Central memory CD8-positive, alpha-beta T cell (primary cell): ENCODE measurements at regions not wholly inside any gene's neighbourhood (a gene's known extent, or its start where the extent isn't known, plus 50 kb on each side); places are given as distances from the start of the nearest gene placed in this dataset.

Experiments
- ATAC-seq: fragments of 150-1000 bp; cut with Tn5 transposase; replicated peaks from 2 replicates; pipeline ENCODE4 v1.10.0; 2022; ENCODE audit warnings: mild to moderate bottlenecking, moderate FRiP score, moderate number of reproducible peaks; ENCODE audit not compliant: poor library complexity, severe bottlenecking; ENCODE audit errors: extremely low read depth
- DNase-seq, 2 donors: peaks; one replicate each; pipeline ENCODE4 v3.0.0; 2021; ENCODE audit warnings: low spot score in 2 of 2
- H3K27ac Mint-ChIP-seq: one replicate; pipeline ENCODE4 v1.8.0; 2022; ENCODE audit warnings: low read depth, mild to moderate bottlenecking, moderate library complexity, mixed read lengths
- H3K27me3 Mint-ChIP-seq: one replicate; pipeline ENCODE4 v1.8.0; 2022; ENCODE audit warnings: mixed read lengths
- H3K36me3 Mint-ChIP-seq: one replicate; pipeline ENCODE4 v1.8.0; 2022; ENCODE audit warnings: mild to moderate bottlenecking, moderate library complexity, mixed read lengths; ENCODE audit not compliant: insufficient read depth
- H3K4me1 Mint-ChIP-seq: one replicate; pipeline ENCODE4 v1.8.0; 2022; ENCODE audit warnings: mixed read lengths
- H3K4me3 Mint-ChIP-seq: one replicate; pipeline ENCODE4 v1.8.0; 2022; ENCODE audit warnings: mild to moderate bottlenecking, moderate library complexity, mixed read lengths
- H3K9me3 Mint-ChIP-seq: one replicate; pipeline ENCODE4 v1.8.0; 2022; ENCODE audit warnings: mixed read lengths

- Mint-ChIP-seq H3K4me1 (no peaks in the 10 kb centered on the region), H3K4me3 (no peak overlapping the region), H3K27me3 (peaks cover 11% of the 10 kb centered on the region), H3K36me3 (no peaks in the 10 kb centered on the region), H3K9me3 (peaks cover under 1% of the 10 kb centered on the region), H3K27ac (no peak overlapping the region)
- ATAC-seq, result no peak
- DNase-seq, result no peak
Observed at GRCh38 chr3:190252080-190252479, 70.2 kb downstream of the CLDN1 start.

- Mint-ChIP-seq H3K4me1 (no peaks in the 10 kb centered on the region), H3K4me3 (no peak overlapping the region), H3K36me3 (no peaks in the 10 kb centered on the region), H3K27ac (no peak overlapping the region), H3K27me3 (peaks cover 11% of the 10 kb centered on the region), H3K9me3 (peaks cover 14% of the 10 kb centered on the region)
- no peak for ATAC-seq
- no peak for DNase-seq
Observed at GRCh38 chr3:190249414-190249813, 72.8 kb downstream of the CLDN1 start.

GRCh38 chr3:190242147-190242546, 80.1 kb downstream of the CLDN1 start:
- Mint-ChIP-seq H3K4me3 (no peak overlapping the region), H3K4me1 (no peaks in the 10 kb centered on the region), H3K9me3 (peaks cover 35% of the 10 kb centered on the region), H3K36me3 (no peaks in the 10 kb centered on the region), H3K27ac (no peak overlapping the region), H3K27me3 (peaks cover 11% of the 10 kb centered on the region)
- DNase-seq, result no peak
- ATAC-seq, result no peak

DNA sequence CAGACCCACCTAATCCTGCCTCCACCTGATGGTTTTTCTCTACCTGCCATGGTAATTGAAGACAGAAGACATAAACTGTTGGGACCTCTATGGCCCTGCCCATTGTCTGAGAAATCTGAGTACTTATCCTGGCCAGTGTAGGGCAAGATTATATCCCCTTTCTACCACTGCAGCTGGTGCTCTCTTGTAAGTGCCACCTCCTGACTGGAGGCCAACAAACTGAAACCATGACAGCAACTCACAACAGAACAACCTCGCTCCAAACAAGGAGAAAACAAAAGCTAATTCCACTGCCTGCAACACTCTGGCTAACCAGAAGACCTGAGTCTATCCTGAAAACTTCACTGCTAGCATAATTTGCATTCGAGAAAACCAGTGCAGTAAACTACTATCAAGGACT, 82.9 kb downstream of the CLDN1 start:
- peaks cover 21% of the 10 kb centered on the region for H3K9me3 Mint-ChIP-seq
- H3K27me3 Mint-ChIP-seq, result peaks cover 22% of the 10 kb centered on the region
- no peak for DNase-seq
- no peak overlapping the region for H3K27ac Mint-ChIP-seq
- ATAC-seq, result no peak
- H3K4me1 Mint-ChIP-seq, result no peaks in the 10 kb centered on the region
- no peaks in the 10 kb centered on the region for H3K36me3 Mint-ChIP-seq
- H3K4me3 Mint-ChIP-seq, result no peak overlapping the region

- Mint-ChIP-seq H3K27me3 (peaks cover 22% of the 10 kb centered on the region), H3K4me3 (no peak overlapping the region), H3K27ac (no peak overlapping the region), H3K36me3 (no peaks in the 10 kb centered on the region), H3K9me3 (peaks cover 21% of the 10 kb centered on the region), H3K4me1 (no peaks in the 10 kb centered on the region)
- DNase-seq (no peak), ATAC-seq (no peak)
Observed at GRCh38 chr3:190238871-190239270, 83.4 kb downstream of the CLDN1 start.

GRCh38 chr3:190234621-190235020, 87.6 kb downstream of the CLDN1 start:
- no peaks in the 10 kb centered on the region for H3K36me3 Mint-ChIP-seq
- peaks cover 3% of the 10 kb centered on the region for H3K9me3 Mint-ChIP-seq
- H3K27me3 Mint-ChIP-seq, result peaks cover 11% of the 10 kb centered on the region
- ATAC-seq, result no peak
- no peaks in the 10 kb centered on the region for H3K4me1 Mint-ChIP-seq
- no peak overlapping the region for H3K27ac Mint-ChIP-seq
- no peak for DNase-seq
- no peak overlapping the region for H3K4me3 Mint-ChIP-seq

DNA sequence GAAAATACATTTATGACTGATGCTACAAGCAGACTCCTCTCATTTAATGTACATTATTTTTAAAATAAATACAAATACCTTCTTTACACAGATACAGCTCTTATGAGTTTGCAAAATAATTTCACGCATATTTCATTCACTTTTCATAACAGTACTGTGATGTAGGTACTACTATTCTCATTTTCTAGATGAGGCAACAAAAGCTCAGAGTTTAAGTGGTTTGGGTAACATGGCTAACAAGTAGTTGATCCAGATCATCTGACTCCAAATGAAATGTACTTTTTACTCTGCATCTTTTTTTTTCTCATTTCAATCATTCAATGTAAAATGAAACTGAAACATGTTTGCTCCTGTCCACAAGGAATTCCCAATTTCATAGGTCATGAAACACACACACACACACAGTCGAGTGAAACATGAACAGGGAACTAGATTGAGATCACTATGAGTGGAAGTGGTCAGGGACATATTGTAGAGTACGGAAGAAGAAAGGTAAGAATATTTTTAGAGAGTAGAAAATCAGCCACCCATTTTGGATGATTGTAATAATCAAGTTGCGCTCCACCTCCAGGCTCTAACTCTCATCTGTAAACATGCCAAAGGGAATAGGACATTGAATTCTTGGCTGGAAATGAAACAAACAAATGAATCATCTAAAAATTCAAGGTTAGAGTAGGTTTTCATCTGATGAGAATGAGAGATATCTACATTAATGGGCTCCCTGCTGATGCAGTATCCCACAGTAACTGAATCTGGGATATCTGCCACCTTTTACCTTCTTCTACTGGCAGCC, 92.4 kb downstream of the CLDN1 start:
- ATAC-seq (no peak), DNase-seq (no peak)
- no peaks in the 10 kb centered on the region for H3K9me3 Mint-ChIP-seq
- H3K4me1 Mint-ChIP-seq, result no peaks in the 10 kb centered on the region
- H3K4me3 Mint-ChIP-seq, result no peak overlapping the region
- H3K27me3 Mint-ChIP-seq, result peaks cover under 1% of the 10 kb centered on the region
- no peak overlapping the region for H3K27ac Mint-ChIP-seq
- no peaks in the 10 kb centered on the region for H3K36me3 Mint-ChIP-seq

DNA sequence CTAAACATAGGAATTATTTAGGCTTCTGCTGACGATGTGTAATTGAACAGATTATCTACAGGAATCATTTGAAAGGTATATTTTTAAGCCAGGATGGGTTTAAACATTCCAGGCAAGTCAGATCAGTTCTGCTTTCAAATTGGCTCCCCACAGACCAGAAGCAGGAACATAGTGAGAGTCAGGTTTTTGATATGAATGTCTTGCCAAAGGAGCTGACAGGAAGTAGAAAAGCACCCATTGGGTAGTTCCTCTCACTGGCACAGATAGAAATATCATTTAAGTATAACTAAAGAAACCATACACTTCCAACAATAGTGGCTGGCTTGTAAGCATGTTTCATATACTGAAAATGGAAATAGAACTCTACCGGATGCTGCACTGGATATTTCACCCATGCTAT, 95.2 kb downstream of the CLDN1 start:
- Mint-ChIP-seq H3K4me1 (no peaks in the 10 kb centered on the region), H3K27ac (no peak overlapping the region), H3K4me3 (no peak overlapping the region), H3K36me3 (no peaks in the 10 kb centered on the region), H3K9me3 (no peaks in the 10 kb centered on the region), H3K27me3 (no peaks in the 10 kb centered on the region)
- DNase-seq, result no peak
- no peak for ATAC-seq

DNA sequence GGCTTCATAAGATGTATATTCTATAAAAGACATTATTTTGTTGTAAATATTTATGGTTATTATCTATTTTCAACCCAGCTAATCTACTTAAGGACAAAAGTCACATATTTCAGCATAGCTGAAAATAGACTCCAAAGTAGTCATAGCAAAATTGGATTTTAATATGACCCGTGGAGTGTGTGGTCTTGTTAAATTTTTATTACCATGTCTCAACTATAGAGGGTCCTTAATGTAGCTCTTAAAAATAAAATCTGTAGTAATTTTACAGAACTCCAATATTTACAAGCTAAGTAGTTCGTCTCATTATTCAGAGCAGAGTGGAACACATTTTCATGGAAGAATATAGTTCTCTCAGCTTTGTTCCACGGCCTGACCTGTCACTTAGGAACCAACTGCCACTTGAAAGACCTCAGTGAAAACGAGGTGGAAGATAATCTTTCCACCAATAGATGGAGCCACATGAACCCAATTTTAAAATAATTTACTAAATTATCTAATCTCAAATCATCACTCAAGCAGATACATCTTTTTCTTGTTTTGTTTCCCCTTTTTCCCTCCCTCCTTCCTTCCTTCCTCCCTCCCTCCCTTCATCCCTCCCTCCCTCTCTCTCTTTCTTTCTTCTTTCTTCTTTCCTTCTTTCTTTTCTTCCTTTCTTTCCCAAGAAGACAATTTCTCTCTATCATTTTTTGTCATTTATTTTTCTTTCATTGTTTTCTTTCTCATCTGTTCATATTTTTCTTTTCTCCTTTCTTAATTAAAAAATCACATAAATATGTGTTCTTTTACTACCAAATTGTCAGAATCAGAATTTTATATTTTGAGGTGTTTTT, 97.2 kb downstream of the CLDN1 start:
- H3K9me3 Mint-ChIP-seq, result no peaks in the 10 kb centered on the region
- no peaks in the 10 kb centered on the region for H3K36me3 Mint-ChIP-seq
- ATAC-seq (no peak), DNase-seq (no peak)
- no peaks in the 10 kb centered on the region for H3K27me3 Mint-ChIP-seq
- H3K4me1 Mint-ChIP-seq, result no peaks in the 10 kb centered on the region
- no peak overlapping the region for H3K4me3 Mint-ChIP-seq
- no peak overlapping the region for H3K27ac Mint-ChIP-seq

DNA sequence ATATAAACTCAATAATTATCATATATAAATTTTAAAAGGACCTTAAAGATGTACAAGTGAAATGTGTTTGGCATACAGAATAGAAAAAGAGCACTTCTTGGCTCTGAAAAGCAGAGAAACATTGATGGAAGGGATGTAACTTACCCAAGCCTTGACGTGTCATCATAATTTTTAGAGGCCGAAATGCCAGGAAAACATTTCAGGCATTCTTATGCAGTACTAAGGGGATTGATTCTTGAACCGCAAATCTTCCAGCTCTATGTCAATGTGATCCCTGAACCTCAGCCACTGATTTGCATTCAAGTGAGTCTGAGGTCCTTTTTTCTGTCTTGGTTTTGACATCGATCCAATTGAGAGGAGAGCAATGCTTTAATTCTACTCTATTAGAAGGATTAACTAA, 97.8 kb downstream of the CLDN1 start:
- no peaks in the 10 kb centered on the region for H3K36me3 Mint-ChIP-seq
- no peaks in the 10 kb centered on the region for H3K4me1 Mint-ChIP-seq
- H3K4me3 Mint-ChIP-seq, result no peak overlapping the region
- H3K27ac Mint-ChIP-seq, result no peak overlapping the region
- ATAC-seq, result no peak
- no peak for DNase-seq
- no peaks in the 10 kb centered on the region for H3K9me3 Mint-ChIP-seq
- H3K27me3 Mint-ChIP-seq, result no peaks in the 10 kb centered on the region

- DNase-seq (no peak), ATAC-seq (no peak)
- H3K4me1 Mint-ChIP-seq, result no peaks in the 10 kb centered on the region
- no peaks in the 10 kb centered on the region for H3K36me3 Mint-ChIP-seq
- no peaks in the 10 kb centered on the region for H3K27me3 Mint-ChIP-seq
- no peak overlapping the region for H3K4me3 Mint-ChIP-seq
- no peak overlapping the region for H3K27ac Mint-ChIP-seq
- no peaks in the 10 kb centered on the region for H3K9me3 Mint-ChIP-seq
Observed at GRCh38 chr3:190222916-190223315, 99.3 kb downstream of the CLDN1 start.

GRCh38 chr3:190222360-190222759, 99.9 kb downstream of the CLDN1 start:
- no peak overlapping the region for H3K27ac Mint-ChIP-seq
- DNase-seq, result no peak
- no peaks in the 10 kb centered on the region for H3K36me3 Mint-ChIP-seq
- H3K4me3 Mint-ChIP-seq, result no peak overlapping the region
- H3K27me3 Mint-ChIP-seq, result no peaks in the 10 kb centered on the region
- no peaks in the 10 kb centered on the region for H3K4me1 Mint-ChIP-seq
- no peak for ATAC-seq
- no peaks in the 10 kb centered on the region for H3K9me3 Mint-ChIP-seq

- Mint-ChIP-seq H3K4me3 (no peak overlapping the region), H3K27ac (no peak overlapping the region), H3K9me3 (no peaks in the 10 kb centered on the region), H3K36me3 (no peaks in the 10 kb centered on the region), H3K4me1 (no peaks in the 10 kb centered on the region), H3K27me3 (no peaks in the 10 kb centered on the region)
- ATAC-seq (no peak), DNase-seq (no peak)
Observed at GRCh38 chr3:190220362-190220761, 99.7 kb upstream of the P3H2 start.
